CD4-positive, alpha-beta T cell treated with Interleukin-15 for 4 hours (primary cell): ENCODE measurements at regions not wholly inside any gene's neighbourhood (a gene's known extent, or its start where the extent isn't known, plus 50 kb on each side); places are given as distances from the start of the nearest gene placed in this dataset.
"Not testable (repeated sequence)": the region's sequence is repeated elsewhere in the genome, so short reads cannot be mapped to it uniquely, and the experiment has no call there.

Source experiments
- DNase-seq: peaks from one replicate; pipeline ENCODE4 v3.0.0-alpha.2; 2020; ENCODE audit warnings: low spot score

DNA sequence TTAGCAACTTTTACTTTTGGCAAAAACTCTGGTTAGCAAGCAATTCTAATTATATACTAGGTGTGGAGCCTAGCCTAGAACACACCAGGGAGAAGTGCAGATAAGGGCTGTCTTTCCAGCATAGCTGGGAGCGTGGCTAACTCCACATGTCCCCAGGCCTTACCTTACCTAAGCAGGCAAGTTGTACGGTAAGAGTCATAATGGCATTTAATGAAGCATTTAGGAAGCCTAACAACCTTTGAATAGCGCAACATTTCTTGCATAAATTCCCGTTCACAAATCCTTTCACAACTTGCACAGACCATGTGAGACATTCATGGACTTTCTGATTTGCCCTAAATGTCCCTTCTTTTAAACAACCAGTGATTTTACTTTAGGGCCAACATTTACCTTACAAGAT lies 917.4 kb upstream of the ACO1 start:
- DNase-seq: no peak

DNA sequence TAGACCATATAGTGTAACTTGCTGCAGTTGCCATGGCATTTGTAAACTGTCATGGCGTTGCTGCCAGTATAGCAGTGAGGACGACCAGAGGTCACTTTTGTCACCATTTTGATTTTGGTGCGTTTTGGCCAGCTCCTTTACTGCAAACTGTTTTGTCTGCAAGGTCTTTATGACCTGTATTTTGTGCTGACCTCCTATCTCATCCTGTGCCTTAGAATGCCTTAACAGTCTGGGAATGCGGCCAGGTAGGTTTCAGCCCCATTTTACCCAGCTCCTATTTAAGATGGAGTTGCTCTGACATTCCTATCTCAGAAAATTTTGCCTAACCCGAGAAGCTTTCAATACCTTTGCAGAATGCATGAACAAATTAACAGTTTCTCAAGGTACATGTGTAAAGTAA lies 914.4 kb upstream of the ACO1 start:
- no peak for DNase-seq

DNA sequence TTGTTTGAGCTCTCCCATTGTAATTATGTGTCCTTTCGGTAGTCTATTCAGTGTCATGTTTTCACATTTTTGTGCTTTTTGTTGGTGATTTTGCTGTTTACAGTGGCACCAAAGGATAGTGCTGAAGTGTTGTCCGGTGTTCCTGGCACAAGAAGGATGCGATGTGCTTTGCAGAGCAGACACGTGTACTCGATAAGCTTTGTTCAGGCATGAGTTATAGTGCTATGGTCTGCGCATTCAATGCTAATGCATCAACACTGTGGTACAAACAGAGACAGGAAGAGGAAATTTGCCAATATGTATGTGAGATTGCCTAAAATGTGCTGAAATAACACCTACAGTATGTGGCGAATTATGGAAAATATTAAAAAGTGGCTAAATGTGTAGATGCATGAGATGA lies 913.4 kb upstream of the ACO1 start:
- DNase-seq: no peak

DNA sequence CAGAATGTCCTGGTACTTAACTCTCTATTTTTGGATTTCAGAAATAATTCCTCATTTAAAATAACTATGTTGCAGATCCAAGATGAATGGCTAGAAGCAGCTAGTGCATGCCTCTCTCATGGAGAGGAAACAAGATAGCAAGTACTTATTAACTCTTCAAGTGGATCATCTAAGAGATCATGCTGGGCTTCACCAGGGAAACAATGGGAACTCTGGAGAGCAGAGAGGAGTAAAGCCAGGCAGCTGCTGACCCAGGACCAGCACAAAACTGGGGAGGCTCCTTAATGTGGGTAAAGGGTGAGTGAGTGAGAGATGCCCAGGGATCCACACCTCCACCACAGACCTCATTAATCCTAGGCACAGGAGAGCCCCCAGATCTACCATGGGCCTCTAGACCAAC lies 897.8 kb upstream of the ACO1 start:
- DNase-seq: no peak

DNA sequence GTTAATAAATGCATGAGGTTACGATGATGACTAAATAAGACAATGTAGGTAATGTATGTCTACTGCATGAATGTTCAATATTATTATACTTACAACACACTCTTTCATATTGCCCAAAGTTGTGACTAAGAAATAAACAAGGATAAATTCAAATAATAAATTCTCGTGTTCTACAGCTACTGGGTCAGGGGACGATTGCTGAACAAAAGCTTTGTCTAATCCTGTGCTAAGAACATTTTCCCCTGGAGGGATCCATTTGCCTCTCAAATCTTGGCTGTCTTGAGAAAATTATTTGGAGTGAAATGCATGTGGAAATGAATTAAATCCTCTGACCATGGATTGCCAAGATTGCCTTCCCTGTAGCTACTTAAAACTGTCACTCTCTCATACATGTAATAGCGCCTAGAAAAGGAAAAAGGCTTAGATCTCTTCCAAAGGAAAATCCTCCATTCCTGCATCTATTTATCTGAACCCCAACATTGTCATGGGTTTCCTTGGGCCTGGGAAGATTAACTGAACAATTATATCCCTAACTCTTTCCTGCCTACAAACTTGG lies 893.8 kb upstream of the ACO1 start:
- DNase-seq: no peak

DNA sequence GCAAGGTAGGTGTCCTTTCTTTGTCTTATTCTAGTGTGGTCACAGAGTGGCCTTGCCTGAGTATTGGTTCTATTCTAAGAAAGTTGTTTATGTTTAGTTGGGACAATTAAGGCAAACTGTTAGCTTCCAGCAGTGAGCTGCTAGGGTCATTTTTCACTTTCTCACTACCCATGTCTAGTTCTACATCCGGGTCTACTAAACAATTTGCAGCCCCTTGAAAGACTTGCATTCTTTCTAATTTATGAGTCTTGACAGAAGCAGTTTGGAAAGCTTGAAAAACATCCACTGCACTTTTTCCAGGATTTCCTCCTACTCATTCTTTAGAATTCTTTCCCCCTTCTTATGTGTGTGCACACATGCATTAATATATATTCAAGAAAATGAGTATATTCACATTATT lies 892.2 kb upstream of the ACO1 start:
- no peak for DNase-seq

- no peak for DNase-seq
Observed at GRCh38 chr9:31500422-31500821, 884.0 kb upstream of the ACO1 start.

- DNase-seq: no peak
Observed at GRCh38 chr9:31519011-31519410, 865.4 kb upstream of the ACO1 start.

- DNase-seq: no peak
Observed at GRCh38 chr9:31519424-31519823, 865.0 kb upstream of the ACO1 start.

DNA sequence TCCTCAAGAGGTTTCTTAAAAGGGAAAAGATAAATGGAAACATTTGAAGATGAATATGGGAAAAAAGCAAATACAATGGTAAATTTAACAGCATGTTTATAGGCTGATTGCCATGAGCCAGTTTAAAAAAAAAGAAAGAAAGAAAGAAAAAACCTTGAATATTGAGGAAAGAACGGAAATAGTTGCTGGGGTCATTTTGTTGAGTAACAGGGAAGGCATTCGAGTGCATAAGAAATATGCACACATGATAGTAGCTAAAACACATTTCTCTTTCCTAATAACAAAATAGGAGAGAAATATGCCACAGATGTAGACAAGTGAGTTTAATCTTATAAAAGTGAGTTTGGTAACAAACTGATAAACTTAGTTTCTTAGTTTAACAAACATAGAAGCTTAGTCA lies 864.6 kb upstream of the ACO1 start:
- DNase-seq: no peak

DNA sequence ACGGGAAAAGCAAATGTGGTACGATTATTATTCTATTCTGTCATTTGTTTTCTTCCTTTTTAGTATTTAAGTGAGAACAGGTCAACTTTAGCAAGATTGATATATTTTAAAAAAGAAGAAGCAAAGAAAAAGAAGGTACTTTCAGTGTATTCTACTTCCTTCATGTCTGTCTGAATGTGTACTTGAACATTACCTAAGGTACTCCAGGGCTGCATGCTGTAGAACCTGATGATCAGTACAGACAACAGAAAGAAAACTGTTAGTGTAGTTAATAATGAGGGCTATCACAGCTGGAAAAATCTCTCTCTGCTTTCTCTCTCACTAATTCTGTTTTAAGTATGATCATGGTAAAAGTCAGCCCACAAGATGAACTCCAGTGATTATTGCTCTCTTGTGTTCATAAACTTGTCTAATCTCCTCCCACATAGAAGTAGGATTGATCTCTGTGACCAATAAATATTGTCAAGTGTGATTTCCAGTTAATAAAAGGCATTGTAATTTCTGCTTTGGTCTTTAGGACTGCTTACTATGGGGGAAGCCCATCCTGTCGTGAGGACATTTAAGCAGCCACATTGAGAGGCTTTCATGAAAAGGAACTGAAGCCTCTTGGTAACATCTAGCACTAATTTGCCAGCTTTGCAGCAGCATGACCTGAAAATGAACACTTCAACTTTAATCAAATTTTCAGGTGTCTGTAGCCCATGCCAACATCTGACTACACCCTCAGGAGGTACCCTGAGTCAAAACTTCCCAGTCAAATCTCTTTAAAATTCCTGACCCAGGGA lies 864.0 kb upstream of the ACO1 start:
- DNase-seq: no peak

DNA sequence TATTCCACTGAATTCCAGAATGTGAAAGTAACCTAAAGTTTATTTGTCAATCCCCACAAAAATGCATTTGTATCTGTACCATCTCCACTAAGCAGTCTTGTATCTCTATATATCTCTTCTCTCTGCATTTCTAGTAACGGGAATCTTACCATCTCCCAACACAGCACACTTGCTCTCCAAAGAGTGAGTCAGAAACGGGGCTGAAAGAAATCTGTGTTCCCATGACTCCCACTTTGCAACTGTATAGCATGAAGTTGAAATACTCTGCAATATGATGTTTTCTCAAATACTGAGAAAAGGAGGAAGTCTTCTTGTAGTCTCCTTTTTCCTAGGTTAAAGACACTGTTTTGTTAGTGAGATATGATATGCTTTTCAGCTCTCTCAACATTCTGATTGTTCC lies 848.8 kb upstream of the ACO1 start:
- DNase-seq: no peak

- DNase-seq: no peak
Observed at GRCh38 chr9:31536471-31536870, 848.0 kb upstream of the ACO1 start.

DNA sequence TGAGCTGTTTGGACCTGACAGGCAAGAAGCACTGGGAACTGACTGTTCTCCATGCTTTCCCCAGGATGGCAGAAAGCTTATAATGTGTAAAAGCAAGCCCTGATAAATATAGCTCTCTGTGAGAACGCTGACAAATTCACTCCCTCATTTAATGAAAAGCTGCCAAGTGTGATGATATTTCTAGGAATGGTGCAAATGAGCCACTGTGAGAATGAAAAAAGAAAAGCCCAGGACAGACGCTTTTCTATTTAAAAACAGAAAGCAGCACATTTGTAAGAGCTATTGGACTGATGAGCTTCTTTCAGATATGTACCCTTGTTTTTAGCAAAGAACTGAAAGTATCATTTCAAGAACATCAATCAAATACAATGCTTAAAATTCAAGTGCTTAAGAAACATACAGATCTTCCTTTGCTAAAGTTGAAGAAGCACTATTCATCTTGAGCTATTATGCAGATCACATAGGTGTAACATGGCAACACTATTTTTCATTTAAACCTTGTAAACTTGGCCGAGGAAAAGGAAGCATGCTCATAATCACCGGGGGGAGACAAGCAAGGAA lies 842.6 kb upstream of the ACO1 start:
- DNase-seq: no peak

- peak; percentile 40 for DNase-seq
Observed at GRCh38 chr9:31542384-31543055, 841.9 kb upstream of the ACO1 start.

DNA sequence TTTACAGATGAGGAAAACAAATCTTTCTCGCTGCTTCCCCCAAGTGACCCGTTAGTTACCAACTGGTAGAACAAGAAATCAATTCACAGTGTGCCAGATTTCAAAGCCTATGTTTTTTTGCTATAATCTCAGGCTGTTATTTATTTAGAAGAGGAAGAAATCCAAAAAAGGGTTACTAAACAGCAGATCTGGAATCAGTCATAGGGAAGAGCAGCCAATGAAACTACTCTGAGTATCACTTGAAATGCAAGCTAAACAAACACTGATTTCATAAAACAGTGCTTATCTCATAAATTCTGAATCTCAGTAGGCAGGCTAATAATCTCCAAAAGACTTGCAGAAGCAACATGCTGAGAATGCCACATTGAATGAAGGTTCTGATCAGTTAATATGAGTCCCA lies 829.5 kb upstream of the ACO1 start:
- no peak for DNase-seq

DNA sequence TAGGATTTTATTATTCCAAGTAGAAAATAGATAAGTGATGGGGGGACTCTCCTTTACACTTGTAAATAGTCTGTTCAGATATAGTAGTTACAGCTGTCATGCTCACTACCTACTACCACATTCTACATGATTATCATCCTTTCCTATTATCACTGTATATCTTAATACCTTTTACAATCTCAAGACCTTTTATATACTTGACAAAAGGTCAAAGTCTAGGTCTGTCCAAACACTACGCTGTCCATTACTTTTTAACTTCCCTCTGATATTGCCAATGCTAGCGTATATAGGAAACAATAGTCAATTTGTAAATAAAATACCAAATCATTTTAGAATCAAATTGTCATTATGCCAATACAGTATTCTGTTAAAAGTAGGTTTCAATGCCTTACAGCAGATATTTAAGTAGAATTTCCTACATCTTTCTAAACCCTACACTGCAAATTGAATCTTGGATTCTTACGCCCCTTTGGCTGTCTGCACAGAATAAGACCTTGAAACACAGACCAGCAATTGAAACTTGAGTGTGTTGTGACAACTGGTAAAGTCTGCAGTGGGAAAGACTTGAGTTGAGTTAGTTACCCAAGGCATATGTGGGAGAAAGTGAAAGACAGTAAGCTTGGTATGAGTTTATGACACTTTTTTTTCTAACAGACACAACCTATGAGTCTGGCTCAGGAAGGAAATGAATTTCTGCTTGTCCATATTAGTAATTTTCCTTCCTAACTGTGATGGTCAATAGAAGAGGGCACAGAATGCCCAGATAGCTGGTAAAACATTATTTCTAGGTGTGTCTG lies 827.6 kb upstream of the ACO1 start:
- DNase-seq: no peak

DNA sequence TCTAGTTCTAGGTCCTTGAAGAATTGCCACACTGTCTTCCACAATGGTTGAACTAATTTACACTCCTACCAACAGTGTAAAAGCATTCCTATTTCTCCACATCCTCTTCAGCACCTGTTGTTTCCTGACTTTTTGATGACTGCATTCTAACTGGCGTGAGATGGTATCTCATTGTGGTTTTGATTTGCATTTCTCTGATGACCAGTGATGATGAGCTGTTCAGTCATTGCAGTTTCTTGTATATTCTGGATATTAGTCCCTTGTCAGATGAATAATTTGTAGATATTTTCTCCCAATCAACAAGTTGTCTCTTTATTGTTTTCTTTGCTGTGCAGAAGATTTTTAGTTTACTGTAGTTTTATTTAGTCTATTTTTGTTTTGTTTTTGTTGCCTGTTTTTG lies 812.3 kb upstream of the ACO1 start:
- not testable (repeated sequence) for DNase-seq

- no peak for DNase-seq
Observed at GRCh38 chr9:31573561-31573960, 810.9 kb upstream of the ACO1 start.

DNA sequence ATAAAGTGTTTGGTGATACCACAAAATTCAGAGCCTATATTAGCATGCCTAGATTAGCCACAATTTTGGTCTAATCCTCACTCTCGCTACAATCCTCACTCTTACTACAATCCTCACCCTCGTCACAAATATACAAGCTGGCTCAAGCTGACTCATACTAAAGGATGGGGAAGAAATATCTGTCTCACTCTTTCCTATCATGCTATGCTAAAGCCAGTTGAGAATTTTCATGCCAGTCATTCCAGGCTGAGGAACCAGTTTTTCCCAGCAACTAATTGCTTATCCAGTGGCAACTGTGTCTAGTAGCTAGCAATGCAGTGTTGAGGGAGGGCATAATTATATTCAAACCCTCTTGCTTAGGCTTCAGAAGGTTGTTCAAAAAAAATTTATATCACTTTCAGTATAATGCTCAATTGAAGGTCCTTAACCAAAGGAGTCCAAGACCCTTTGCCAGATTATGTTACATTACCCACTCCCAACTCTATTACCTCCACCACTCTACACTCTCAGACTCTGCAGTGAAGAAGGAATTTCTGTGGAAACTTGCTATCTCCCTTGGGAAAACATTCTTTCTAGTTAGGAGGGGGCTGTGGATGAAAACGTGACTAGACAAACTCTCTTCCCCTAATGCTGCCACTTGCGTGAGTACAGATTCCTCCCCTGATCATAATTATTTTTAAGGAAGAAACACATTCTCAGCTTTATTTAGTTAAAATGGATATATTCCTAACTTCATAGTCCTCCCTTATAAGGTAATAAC lies 810.3 kb upstream of the ACO1 start:
- no peak for DNase-seq

GRCh38 chr9:31582071-31582470 lies 802.4 kb upstream of the ACO1 start:
- DNase-seq: no peak

DNA sequence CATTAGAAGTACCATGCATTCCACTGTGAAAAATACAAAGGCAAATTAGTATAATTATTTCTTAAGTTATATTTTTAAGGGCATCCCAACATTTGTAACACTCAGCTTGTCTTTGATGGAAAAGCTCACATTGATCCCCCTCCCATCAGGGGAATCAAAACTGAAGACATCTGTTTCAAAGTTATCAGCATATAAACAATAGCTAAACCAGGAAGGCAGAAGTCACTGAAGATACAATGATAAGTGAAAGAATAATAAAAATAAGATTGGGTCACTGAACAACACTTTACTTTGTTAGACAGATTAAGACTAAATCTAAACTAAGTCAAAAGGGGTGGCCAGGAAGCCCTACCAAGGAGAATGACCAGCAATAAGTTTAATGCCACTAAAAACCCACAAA lies 801.9 kb upstream of the ACO1 start:
- no peak for DNase-seq
